ENCODE measurements at regions not wholly inside any gene's neighbourhood (a gene's known extent, or its start where the extent isn't known, plus 50 kb on each side); places are given as distances from the start of the nearest gene placed in this dataset.

GRCh38 chr5:75885849-75886596, 168.8 kb upstream of the POC5 start:
- ChIA-PET RAD21 (ENCODE audit: unreplicated experiment) (interaction anchor here (0.7 to 3.0 kb wide), 14 partner anchors 38 to 698 kb away, joined by 3 to 22 read pairs (median 3); no protein-coding TSS in a partner anchor), POLR2A (no interaction called here), CTCF (interaction anchor here (0.6 to 3.4 kb wide), 17 partner anchors 11 to 754 kb away, joined by 3 to 24 read pairs (median 4); no protein-coding TSS in a partner anchor), SMC1A (ENCODE audit: uncharacterized antibody, unreplicated experiment) (interaction anchor here (0.6 to 3.5 kb wide), 15 partner anchors 8 to 423 kb away, joined by 3 to 25 read pairs (median 3); no protein-coding TSS in a partner anchor)
- TF ChIP-seq RAD21 (IDR thresholded peaks at IDR 0.05; ENCODE audit: insufficient read depth, low read depth, low read length) (peak; percentile 83), HSF1 (IDR thresholded peaks at IDR 0.05; ENCODE audit: low read depth, low read length) (no peak), SMC3 (IDR thresholded peaks at IDR 0.05; ENCODE audit: borderline replicate concordance, low read length) (peak; percentile 75), YY1 (IDR thresholded peaks at IDR 0.05; ENCODE audit: low read depth, low read length) (0 out of 2 replicates have a peak, but pooled peaks have one; percentile 24), NFYB (IDR thresholded peaks at IDR 0.05; ENCODE audit: insufficient read depth, low read depth, low read length) (no peak)
- TF ChIP-seq, protein P1, sequence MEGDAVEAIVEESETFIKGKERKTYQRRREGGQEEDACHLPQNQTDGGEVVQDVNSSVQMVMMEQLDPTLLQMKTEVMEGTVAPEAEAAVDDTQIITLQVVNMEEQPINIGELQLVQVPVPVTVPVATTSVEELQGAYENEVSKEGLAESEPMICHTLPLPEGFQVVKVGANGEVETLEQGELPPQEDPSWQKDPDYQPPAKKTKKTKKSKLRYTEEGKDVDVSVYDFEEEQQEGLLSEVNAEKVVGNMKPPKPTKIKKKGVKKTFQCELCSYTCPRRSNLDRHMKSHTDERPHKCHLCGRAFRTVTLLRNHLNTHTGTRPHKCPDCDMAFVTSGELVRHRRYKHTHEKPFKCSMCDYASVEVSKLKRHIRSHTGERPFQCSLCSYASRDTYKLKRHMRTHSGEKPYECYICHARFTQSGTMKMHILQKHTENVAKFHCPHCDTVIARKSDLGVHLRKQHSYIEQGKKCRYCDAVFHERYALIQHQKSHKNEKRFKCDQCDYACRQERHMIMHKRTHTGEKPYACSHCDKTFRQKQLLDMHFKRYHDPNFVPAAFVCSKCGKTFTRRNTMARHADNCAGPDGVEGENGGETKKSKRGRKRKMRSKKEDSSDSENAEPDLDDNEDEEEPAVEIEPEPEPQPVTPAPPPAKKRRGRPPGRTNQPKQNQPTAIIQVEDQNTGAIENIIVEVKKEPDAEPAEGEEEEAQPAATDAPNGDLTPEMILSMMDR (IDR thresholded peaks at IDR 0.05 in 2 of 3, conservative IDR thresholded peaks at IDR 0.05 in 1 of 3; ENCODE audit: control insufficient read depth in 2 of 3, extremely low read depth in 1 of 3, insufficient read depth in 1 of 3, low read depth in 3 of 3, low read length in 3 of 3), result peak; percentile 48 to 66 (median 62)
- BruUV-seq (replicated peaks), result no TSS peak
- intact Hi-C loops (cut with micrococcal nuclease; ENCODE audit: unreplicated experiment), result loop anchor here (2.0 to 10.0 kb wide), 3 partner anchors 151 to 371 kb away; no protein-coding TSS in a partner anchor
- no peak overlapping the region for H3K27ac ChIP-seq (ENCODE audit: control insufficient read depth, insufficient read depth)
- ATAC-seq (peak; percentile 73), FAIRE-seq (no peak), DNase-seq (ENCODE audit: low read depth, low spot score) (no peak)
- no peaks in the 10 kb centered on the region for H4K20me1 ChIP-seq (ENCODE audit: control insufficient read depth, insufficient read depth)
- in situ Hi-C loops (cut with MboI), result no loop called here
- no peaks in the 10 kb centered on the region for H3K79me2 ChIP-seq (ENCODE audit: control insufficient read depth, insufficient read depth, low read length)
- H3K4me3 ChIP-seq, result no peak overlapping the region
- 24% methylated on average over 2 of the region's 2 CpGs for WGBS (ENCODE audit: insufficient coverage, insufficient replicate concordance, low lambda C conversion rate, missing lambda C conversion rate)
- no peak overlapping the region for H3K4me2 ChIP-seq (ENCODE audit: control insufficient read depth, insufficient read depth)
- no peak overlapping the region for H3K9ac ChIP-seq (ENCODE audit: control insufficient read depth, insufficient read depth, low read length)
- no peaks in the 10 kb centered on the region for H3K27me3 ChIP-seq (replicated peaks in 1 of 2; ENCODE audit: control insufficient read depth in 2 of 2, insufficient read depth in 2 of 2, low read length in 1 of 2)
- H3K36me3 ChIP-seq (ENCODE audit: control insufficient read depth in 2 of 2, insufficient read depth in 2 of 2, low read length in 1 of 2), result no peaks in the 10 kb centered on the region
- H3K4me1 ChIP-seq (ENCODE audit: control insufficient read depth, insufficient read depth, low read length), result no peaks in the 10 kb centered on the region
- H3K9me3 ChIP-seq (replicated peaks; ENCODE audit: control insufficient read depth, insufficient read depth, low read length), result no peaks in the 10 kb centered on the region
- H2AFZ ChIP-seq (ENCODE audit: control insufficient read depth, low read depth, low read length), result no peak overlapping the region
